NCI-H2107 treated with DMSO at 0.1 percent for 48 hours (cell line): ENCODE measurements at regions not wholly inside any gene's neighbourhood (a gene's known extent, or its start where the extent isn't known, plus 50 kb on each side); places are given as distances from the start of the nearest gene placed in this dataset.
"Not testable (repeated sequence)": the region's sequence is repeated elsewhere in the genome, so short reads cannot be mapped to it uniquely, and the experiment has no call there.

Source experiments
- DNase-seq: peaks from one replicate; lab custom pipeline; 2025; ENCODE audit not compliant: unreplicated experiment; lab: John Stamatoyannopoulos, UW

DNA sequence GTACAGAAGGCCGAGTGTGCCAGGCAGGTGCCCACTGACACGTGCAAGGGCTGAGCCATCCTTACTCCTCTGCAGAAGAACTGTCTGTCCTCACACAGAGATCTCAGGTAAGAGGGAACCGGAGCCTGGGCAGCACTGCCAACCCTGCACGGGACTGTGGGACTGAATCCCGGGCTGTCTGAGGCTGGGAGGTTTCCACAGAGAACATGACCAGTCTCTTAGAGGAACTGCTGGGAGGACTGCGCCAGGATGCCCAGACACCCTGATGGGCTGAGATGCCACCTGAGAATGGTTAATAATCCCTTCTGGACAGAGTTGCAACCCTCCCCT is 302.9 kb upstream of the SFSWAP start:
- no peak for DNase-seq

DNA sequence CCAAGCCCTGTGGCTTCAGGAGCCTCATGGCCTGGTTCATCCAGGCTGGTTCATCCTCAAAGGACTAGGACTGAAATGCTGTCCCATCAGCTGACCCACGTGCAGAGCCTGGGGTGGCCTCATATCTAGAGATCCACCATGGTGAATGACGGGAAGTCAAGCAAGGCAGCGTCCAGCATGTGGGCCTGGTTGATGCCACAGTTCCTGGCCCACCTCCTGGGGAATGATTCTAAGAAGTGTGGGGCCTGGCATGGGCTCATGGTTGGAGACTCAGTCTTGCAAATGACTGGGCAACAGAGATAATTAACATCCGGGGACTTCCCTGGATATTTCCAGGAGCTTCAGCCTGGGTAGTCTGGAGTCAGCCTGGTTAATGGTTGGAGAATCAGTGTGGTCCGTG is 302.4 kb upstream of the SFSWAP start:
- no peak for DNase-seq

DNA sequence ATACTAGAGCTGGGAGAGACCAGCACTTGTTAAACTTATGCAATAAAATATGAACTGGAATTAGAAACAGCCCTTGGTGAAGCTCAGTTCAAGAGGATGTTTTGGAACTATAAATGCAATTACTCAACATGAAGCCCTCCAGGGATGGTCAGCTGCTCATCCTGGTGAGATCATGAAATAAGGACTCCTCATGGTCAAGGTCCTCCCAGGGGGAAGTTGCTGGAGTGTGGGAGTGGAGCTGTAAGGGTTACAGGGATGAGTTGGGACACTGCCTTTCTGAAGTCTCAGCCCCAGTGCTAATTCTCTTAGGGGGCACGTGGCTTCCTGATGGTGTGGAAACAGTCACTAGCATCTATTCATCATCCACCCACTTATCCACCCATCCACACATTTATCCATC is 301.7 kb upstream of the SFSWAP start:
- no peak for DNase-seq

DNA sequence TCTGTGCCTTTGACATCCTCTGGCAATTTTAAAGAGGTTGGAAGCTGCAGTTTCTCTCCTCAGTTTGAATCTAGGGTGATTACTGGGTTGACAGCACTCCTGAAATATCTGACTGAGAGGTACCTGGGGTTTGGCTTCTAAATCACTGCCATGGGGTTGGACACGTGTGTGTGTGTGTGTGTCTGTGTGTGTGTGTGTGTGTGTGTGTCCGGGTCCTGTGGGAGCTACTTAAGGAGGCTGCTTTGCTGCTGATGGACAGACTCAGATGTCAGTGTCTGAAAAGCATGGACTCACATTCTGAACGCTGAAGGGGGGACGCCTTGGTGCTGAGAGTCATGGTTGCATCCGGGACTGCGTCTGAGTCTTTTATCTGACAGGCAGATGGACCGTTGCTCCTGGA is 299.1 kb upstream of the SFSWAP start:
- DNase-seq, result not testable (repeated sequence)

DNA sequence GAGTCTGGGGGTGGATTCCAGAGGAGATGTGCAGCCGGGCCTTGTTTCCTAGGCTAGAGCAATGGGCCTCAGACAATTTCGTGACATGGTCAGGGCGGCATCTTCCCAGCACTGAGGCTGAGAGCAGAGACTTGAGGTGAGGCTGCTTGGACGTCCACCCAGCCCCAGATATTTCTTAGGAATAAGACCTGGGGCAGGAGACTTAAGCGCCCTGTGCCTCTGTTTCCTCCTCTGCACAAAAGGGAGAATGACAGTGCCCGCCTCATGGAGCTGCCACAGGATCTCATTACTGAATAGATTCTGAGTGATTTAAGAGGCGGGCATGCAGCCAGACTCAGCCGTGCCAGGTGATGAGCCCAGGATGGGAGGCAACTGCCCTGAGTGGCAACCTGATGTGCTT is 297.9 kb upstream of the SFSWAP start:
- no peak for DNase-seq

DNA sequence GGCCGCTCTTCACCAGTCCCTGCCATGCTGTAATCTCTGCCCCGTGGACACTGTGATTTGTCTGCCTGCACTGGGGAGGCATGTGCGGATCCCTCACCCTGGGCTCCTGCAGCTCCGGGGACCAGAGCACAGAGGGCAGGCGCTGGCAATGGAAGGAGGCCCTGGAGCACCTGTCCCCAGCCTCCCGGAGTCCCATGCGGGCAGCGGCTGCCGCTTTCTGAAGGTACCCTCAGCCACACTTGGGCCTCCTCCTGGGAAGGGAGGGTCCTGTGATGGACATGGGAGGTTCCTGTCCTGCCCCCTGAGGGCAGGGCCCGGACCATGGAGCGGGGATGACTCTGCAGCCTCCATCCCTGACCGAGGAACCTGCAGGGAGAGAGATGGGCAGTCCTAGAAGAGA is 297.4 kb upstream of the SFSWAP start:
- DNase-seq, result no peak

DNA sequence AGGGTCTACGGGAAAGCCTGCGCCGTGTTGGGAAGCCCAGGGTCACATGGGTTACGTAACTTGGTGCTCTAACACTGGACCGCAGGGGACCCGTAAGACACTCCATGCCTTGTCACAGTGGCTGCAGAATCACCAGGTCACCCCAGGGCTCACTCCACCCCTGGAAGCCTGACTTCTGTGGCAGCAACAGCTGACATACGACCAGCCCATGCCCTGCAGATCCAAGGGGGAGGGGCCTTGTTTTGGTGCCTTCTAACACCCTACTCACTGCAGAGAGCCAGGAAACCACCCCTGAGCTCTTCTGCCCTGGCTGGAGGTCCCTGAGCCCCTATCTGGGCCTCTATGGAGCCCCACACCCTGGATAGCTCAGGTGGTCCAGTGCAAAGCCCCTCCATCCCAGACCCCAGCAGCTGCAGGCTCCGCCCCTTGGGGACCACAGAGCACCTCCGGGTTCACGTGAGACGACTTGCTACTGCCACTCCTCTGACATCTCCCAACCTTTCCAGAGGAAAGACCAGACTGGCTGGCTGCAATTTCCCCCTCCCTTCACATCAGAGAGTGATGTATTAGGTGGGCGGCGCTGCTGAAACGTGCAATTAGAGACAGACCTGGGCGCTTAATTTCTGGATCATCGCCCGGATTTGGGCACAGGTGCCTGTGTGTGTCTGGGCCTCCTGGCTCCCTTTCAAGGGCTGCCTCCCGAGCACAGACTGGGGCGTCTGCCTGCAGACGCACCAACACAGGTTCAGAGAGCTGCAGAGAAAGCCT is 296.6 kb upstream of the SFSWAP start:
- not testable (repeated sequence) for DNase-seq

DNA sequence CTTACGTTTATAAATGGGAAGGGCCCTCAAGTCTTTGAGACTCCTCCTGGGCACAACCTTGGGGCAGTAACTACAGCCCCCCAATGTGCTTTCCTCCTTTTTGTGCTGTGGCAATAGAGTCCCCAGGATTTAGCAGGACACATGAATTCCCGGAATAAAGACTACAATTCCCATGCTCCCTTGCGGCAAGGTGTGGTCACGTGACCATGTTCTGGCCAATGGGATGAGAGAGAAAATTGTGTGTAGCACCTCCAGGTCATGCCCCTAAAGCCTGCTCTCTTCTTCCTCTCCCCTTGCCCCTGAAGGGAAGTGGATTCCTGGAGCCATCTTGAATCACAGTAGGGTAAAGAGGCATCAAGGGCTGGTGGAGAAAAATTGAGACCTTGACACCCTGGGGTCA is 295.1 kb upstream of the SFSWAP start:
- DNase-seq, result no peak

DNA sequence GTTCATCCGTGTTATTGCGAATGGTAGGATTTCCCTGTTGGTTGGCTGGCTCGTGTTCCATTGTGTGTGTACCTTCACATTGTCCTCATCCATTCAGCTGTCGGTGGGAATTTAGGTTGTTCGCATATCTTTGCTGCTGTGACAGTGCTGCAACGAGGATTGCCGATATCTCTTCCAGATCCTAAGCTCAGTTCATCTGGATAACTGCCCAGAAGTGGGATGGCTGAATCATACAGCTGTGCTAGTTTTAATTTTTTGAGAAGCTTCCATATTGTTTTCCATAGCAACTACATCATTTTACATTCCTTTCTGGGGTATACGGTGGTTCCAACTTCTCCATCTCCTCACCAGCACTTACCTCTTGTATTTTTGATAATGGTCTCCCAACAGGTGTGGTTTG is 292.8 kb upstream of the SFSWAP start:
- no peak for DNase-seq

DNA sequence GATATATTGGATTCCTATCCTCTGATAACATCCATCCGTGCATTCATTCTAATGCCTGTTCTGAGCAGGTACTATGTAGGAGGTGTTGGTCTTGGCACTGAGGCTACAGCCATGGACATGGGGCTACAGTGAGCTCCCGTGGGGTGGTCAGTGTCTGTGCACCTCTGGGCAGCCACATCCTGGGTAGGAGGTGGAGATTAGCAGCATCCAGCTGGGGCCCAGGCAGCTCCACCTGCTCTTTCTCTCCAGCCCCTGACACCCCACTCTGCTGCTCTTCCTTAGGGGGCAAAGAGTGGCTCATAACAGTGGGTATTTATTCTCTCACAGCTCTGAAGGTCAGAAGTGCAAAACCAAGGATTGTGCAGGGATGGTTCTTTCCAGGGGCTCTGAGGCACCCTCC is 292.0 kb upstream of the SFSWAP start:
- DNase-seq, result no peak

DNA sequence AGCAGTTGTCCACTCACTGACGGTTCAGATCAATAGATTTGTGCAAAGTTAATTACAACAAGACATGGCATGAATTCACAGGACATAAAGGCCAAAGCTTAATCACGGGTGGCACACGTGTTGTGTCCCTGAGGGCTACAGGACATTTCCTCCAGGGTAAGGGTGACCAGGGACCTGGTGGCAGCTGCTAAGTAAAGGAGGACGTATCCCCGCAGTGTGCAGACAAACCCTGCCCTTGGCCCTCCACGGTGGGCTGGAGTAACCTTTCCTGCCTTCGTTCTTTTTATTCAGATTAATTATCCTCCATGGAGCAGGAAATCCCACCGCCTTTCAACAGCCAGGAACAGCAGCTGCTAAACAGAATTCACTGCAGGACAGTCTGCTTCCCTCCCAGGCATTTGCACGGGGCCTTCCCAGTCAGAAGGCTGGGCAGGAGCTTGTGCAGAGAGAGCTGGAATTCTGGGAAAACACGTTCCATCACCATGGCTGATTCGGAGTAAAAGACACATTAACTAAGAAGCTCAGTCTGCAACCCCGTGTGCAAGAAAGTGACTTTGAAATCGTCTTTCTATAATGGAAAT is 289.9 kb upstream of the SFSWAP start:
- DNase-seq, result no peak

DNA sequence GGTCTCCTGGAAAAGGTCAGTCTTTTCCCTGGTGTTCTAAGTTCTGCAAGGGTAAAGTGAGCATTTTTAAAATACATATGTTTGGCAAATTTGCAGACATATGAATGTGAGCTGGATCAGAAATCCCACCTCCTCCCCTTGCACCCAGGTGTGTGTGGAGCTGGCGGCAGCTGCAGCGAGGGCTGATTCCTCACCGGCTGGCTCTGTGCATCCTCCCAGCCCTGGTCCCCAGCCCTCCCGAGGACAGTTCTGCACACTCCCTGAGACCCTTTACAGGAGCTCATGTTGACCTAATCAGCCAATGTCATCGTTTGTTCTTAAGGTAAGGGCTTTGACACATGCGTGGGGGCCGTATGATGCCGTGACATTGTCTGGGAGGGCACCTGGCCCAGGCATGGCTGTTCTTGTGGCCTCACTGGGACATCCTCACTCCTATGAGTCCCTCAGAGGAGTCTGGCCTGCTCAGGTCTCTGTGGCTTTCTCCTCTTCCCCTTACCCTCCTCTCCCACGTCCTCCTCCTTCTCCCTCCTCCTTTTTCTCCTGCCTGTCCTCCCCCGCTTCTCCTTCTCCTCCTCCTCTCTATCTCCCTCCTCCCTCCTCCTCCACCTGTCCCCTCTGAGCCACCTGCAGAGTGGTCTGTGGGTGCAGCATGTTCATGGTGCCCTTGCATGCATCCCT is 289.2 kb upstream of the SFSWAP start:
- no peak for DNase-seq

DNA sequence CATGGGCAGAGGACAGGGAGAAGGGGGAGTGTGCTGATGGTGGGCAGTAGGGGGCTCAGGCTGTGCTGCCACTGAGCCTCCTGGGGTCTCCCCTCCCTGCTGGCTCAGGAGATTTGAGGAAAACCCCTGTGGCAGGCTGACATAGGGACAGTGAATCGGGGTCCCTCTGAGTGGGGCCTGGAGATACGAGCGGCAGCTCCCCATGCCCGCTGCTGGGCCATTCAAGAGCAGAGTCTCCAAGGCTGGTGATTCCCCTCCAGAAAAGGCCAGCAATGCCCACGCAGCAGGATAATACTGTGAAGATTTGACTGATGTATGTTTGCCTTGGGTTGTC is 288.7 kb upstream of the SFSWAP start:
- no peak for DNase-seq

DNA sequence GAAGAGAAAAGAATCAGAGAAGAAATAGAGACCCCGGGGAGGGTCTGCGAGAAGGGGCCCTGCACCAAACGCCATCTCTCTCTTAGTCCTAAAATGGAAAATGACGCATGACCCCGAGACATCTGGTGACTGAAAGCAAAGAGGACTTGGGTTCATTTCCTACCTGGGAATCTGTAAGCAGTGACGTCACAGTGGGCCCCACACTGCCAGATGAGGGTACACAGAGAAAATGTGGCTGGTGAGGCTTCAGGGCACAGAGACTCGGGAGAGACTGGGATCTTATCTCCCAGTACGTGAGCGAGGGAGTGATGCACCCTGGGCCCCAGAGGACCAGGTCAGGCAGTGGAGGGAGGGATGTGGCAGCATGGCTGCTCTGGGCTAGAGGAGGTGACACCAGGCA is 288.1 kb upstream of the SFSWAP start:
- DNase-seq, result no peak

DNA sequence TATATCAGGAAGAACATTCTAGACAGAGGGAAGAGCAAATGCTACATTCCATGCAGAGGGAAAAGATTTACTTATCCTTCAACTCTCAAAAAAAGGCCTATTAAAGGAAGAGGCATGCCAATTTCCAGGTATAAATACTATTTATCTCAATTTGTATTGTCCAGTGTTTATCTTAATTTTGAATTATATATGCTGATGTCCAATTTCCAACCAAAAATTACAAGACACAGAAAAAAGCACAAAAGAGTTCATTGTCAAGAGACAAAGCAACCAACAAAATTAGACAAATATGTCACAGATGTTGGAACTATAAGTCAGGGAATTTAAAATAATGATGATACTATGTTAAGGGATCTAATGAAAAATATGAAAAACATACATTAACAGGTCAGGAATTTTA is 286.6 kb upstream of the SFSWAP start:
- DNase-seq, result no peak

DNA sequence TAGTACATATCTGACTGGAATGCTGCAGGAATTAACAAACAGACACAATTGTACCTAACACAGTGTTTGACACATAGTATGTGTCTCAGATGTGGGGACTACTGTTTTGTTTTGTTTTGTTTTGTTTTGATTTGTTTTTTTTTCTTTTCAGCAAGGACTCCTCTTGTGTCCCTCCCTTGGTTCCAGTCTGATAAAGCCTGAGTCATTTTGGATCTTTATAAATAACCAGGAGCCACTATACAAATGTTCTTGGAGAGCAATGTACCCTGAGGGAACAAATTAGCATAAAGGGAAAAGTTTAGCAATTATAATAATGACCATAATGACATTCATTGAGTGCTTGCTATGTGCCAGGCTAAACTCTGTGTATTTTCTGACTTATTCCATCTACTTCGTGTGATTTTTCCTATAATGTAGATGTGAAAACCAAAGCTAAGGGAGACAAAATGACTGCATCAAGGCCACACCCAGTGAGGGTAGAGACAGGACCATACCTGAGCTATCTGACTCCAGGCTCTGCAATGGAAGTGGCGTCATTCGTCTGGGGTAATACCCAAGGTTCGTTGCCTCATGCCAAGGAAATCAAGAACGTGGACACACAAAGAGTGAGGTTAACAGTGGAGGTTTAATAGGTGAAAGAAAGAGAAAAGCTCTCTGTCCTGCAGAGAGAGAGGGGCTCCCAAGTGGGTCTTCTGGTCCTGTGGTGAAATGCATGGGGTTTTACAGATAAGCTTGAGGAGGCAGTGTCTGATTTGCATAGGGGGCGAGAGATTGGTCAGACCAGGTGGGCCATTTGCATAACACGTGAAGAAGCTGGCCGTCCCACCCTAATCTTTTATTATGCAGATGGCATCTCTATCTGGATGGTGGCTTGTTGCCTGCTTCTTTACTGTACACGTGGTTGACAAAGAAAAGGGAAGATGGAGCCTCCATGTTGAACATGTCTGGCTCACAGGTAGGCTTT is 285.5 kb upstream of the SFSWAP start:
- DNase-seq, result no peak

DNA sequence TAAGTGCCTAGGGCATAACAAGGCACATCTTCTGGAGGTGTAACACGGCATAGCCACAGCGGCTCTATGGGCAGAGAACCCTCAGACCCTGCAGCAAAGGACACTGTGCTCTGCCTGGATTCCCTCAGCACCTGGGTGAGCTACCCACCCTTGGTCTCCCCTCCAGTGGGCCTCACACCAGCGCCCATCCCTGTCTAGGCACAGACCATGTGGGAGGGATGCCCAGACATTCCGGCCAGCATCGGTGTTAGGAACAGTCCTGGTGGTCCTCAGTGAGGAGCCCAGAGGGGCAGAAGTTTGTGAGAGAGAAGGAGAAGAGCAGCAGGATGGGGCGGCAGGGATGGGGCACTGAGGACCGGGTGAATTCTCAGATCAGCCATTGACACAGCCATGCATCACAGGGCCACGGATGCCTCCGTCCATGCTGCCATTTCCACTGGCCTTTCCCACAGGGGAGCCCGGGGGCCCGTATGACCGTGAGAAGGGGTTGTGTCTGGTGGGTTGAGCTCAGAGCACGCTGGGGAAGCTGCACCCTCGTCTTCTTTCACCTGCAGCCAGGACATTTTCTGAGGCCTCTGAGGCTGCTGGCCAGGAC is 282.7 kb upstream of the SFSWAP start:
- no peak for DNase-seq

DNA sequence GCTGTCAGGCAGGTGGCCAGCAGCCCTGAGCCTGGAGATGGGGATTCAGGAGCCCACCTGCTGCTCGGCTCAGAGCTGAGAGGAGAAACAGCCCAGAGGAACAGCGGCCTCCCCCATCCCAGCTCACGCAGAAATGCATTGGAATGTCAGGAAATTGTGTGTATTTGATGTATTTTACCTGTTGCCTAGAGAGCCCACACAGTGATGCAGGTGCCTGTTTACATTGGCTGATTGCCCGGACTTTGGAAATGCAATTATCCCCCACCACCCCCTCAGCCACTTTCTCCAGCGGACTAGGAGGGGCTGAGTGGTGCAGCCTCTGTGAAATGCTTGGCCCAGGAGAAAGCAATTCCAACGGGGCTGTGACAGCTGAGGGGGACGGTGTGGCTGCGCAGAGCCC is 281.7 kb upstream of the SFSWAP start:
- DNase-seq, result not testable (repeated sequence)

DNA sequence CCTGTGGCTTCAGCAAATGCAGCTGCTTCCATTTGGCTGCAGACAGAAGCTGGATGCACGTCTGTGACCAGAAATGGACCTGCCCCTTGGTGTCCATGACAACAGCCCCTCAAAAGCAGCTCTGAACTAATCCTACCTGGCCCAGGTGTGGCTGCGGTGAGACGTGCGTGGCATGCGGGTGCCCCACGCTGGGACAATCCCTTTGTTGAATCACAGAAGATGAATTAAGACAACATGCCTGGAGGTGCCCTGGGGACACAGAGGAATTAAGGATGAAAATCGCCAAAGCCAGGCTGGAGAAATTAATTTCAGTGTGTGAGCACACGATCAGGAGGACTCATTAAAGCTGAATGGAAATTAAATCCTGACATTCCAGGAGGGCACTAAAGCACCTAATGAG is 281.2 kb upstream of the SFSWAP start:
- not testable (repeated sequence) for DNase-seq

DNA sequence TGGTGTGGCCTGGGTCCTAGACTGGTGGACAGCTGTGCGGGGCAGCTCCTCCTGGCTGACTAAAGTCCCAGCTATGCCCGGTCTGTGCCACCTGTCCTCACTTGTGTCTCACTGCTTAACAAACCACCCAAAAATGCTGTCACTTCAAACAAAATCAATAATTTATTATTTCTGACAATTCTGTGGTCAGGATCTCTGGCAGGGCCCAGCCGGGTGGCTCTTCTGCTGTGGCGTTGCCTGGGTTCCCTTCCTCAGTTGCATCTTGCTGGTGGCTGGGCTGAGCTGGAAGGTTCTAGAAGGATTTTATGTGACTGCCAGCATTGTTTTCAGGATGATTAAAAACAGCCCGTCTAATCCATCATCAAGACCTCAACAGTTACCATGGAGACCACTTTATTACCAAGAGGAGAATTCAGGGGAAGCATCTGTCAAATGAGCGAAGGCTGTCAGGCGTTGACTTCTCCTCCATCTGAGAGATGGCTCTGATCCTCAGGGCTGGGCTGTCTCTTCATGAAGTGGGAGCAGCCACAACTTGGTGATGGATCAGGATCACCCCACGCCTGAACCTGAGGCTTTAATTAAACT is 280.6 kb upstream of the SFSWAP start:
- no peak for DNase-seq

DNA sequence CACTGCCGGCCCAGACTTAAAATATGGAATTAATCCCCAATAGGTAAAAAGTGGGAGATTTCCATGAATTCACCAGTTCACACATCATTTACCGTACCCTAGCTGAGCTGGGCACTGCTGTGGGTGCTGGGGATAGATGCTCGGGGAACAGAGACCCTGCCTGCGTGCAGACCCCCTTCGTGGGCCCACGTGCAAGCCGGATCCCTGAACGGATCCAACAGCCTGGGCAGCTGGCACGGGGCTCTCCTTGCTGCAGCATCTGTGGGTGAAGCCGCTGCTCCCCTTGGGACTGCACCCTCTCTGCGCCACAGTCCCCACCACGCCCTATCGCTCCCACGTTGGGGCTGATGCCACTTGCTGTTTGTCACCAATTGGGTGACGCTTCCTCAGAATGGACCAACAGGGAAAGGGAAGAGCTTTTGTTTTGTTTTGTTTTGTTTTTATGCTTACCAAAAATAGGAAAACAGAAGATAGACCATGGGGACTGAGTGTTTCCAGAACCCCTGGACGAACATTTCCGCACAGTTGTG is 279.7 kb upstream of the SFSWAP start:
- DNase-seq, result not testable (repeated sequence)
